GM21737 (cell line): ENCODE measurements at regions not wholly inside any gene's neighbourhood (a gene's known extent, or its start where the extent isn't known, plus 50 kb on each side); places are given as distances from the start of the nearest gene placed in this dataset.

Experiments used
- ATAC-seq: cut with Tn5 transposase; IDR thresholded peaks from one replicate; pipeline ENCODE4 v1.9.1; 2021; ENCODE audit warnings: mild to moderate bottlenecking, moderate library complexity; ENCODE audit not compliant: unreplicated experiment

GRCh38 chr2:219944866-219945265, 317.4 kb downstream of the SLC4A3 start:
- no peak for ATAC-seq

GRCh38 chr2:219946021-219946420, 318.6 kb downstream of the SLC4A3 start:
- no peak for ATAC-seq

- no peak for ATAC-seq
These were observed 319.1 kb downstream of the SLC4A3 start for GRCh38 chr2:219946529-219946928.

GRCh38 chr2:219947575-219947974, 320.1 kb downstream of the SLC4A3 start:
- ATAC-seq: no peak

- ATAC-seq: no peak
These were observed 321.6 kb downstream of the SLC4A3 start for GRCh38 chr2:219949053-219949452.

GRCh38 chr2:219951099-219951498, 323.7 kb downstream of the SLC4A3 start:
- no peak for ATAC-seq

GRCh38 chr2:219954331-219954730, 326.9 kb downstream of the SLC4A3 start:
- ATAC-seq: no peak

- no peak for ATAC-seq
These were observed 330.4 kb downstream of the SLC4A3 start for GRCh38 chr2:219957820-219958219.

GRCh38 chr2:219958941-219959340, 331.5 kb downstream of the SLC4A3 start:
- no peak for ATAC-seq

GRCh38 chr2:219959471-219959870, 332.0 kb downstream of the SLC4A3 start:
- no peak for ATAC-seq

GRCh38 chr2:219961947-219962498, 334.6 kb downstream of the SLC4A3 start:
- no peak for ATAC-seq

- no peak for ATAC-seq
These were observed 335.4 kb downstream of the SLC4A3 start for GRCh38 chr2:219962801-219963200.

GRCh38 chr2:219965287-219966194, 338.1 kb downstream of the SLC4A3 start:
- ATAC-seq: no peak

GRCh38 chr2:219967247-219968245, 340.1 kb downstream of the SLC4A3 start:
- ATAC-seq: no peak

GRCh38 chr2:219968685-219969345, 341.4 kb downstream of the SLC4A3 start:
- ATAC-seq: no peak

- ATAC-seq: no peak
These were observed 342.1 kb downstream of the SLC4A3 start for GRCh38 chr2:219969508-219969907.

- no peak for ATAC-seq
These were observed 345.7 kb downstream of the SLC4A3 start for GRCh38 chr2:219973136-219973535.

- ATAC-seq: no peak
These were observed 349.4 kb downstream of the SLC4A3 start for GRCh38 chr2:219976871-219977270.

GRCh38 chr2:219980638-219981037, 353.2 kb downstream of the SLC4A3 start:
- no peak for ATAC-seq

- no peak for ATAC-seq
These were observed 356.4 kb downstream of the SLC4A3 start for GRCh38 chr2:219983836-219984235.

- ATAC-seq: no peak
These were observed 357.6 kb downstream of the SLC4A3 start for GRCh38 chr2:219985017-219985416.
